ENCODE measurements at regions not wholly inside any gene's neighbourhood (a gene's known extent, or its start where the extent isn't known, plus 50 kb on each side); places are given as distances from the start of the nearest gene placed in this dataset.

- no peak for DNase-seq (ENCODE audit: low spot score)
Measured at GRCh38 chr6:144578385-144579350, 293.5 kb downstream of the UTRN start.

DNA sequence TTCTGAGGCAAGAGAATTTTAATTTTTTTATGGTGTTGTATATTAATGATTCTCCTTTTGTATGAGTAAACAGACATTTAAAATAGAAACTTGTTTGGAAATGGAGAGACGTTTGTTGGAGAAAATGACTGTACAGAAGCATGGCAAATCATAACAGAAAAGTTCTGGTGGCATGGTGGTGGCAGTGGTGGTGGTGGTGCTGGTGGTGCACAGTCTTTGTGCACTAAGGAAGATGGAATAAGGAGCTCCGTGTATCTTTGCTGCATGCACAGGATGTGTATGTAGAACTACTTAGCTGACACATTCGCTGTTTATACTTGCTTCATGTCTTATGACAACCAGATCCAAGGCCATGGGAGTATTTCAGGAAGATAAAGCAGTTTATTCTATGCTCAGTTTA is 294.9 kb downstream of the UTRN start:
- DNase-seq (ENCODE audit: low spot score): no peak

DNA sequence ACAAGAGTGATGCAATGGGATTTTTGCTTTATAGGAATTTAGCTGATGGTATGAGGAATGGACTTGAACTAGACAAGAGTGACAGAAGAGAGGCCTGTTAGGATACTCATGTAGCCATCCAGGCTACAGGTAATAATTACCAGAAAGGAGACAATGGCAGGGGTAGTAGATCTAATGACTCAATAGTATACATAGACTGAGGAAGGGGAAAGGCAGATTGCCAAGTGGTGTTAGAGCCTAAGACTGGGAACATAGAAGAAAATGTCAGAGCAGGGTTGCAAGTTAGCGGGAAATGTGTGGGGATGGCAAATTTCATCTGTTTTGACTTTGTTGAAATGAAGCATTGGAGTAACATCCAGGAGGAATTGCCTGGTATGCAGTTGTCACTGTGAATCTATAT is 295.6 kb downstream of the UTRN start:
- DNase-seq (ENCODE audit: low spot score): no peak

DNA sequence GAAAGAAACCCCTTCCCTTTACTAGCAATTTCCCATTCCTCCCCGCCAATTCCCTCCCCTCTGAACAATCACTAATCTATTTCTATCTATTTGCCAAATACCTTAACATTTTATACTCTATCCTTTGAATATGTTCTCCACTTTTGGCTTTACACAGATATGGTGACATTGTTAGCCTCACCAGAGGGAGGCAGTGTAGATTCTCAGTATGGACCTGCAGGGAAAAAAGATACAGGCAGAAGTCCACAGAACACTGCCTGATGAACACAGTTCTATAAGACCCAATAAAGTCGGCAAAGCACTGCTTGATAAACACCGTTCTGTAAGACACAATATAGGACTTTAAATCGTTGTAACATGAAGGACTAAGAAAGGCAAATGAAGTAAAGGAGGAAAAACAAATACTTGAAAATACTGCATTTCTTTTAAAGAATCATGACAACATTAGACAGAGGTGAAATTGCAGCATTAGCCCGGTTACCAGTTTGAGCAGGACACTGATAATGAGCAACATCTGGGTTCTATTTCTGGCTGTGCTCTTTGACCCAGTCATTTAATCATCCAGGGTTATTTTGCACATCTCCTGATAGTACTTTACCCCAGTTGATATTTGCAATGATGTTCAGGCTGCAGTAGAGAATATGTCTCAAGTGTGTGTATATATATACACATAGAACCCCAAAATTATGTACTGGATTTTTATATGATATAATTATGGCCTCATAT is 296.8 kb downstream of the UTRN start:
- DNase-seq (ENCODE audit: low spot score): peak; percentile 17

- peak; percentile 41 for DNase-seq (ENCODE audit: low spot score)
Measured at GRCh38 chr6:144582939-144583613, 297.9 kb downstream of the UTRN start.

- no peak for DNase-seq (ENCODE audit: low spot score)
Measured at GRCh38 chr6:144583614-144583954, 298.4 kb downstream of the UTRN start.

DNA sequence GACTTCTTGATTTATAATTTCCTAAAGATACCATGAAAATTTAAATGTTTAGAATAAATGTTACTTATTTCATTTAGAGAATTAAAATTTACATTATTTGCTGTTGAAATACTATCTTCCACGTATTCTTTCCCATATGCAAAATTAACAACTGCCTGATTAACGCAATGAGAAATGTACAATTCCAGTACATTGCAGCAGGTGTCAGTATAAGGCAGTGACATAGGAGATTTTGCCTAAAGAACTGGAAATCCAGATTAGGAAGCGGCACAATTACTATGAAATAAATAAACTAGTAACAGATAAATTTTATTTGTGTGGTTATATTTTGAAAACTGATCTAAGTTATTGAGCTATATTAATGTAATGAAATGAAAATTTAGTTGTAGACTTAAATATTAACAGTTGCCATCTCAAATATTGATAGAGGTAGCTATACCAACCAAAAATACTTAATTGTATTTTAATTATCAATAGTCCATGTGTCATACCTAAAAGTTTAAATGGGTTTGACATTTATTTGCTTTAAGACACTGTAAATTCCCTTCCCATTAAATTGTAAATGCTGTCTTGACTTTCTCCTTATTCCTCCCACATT is 300.2 kb downstream of the UTRN start:
- peak; percentile 18 for DNase-seq (ENCODE audit: low spot score)

DNA sequence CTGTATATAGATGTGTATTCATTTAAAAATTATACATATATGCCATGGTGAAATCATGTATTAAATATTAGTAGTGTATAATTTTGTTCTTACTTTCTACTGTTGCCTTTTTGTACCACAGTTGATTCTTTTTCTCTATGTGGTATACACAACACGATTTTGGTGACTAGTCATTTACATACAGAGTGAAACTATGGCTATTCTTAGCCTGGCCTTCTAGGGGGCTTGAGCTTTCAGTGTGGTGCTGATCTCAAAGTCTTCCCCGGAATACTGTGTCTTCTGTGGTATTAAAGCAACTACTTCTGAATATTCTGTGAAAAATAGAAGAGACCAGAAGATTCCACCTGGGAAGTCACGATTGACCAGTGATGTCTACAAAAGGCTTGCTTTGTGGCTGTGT is 301.9 kb downstream of the UTRN start:
- no peak for DNase-seq (ENCODE audit: low spot score)

DNA sequence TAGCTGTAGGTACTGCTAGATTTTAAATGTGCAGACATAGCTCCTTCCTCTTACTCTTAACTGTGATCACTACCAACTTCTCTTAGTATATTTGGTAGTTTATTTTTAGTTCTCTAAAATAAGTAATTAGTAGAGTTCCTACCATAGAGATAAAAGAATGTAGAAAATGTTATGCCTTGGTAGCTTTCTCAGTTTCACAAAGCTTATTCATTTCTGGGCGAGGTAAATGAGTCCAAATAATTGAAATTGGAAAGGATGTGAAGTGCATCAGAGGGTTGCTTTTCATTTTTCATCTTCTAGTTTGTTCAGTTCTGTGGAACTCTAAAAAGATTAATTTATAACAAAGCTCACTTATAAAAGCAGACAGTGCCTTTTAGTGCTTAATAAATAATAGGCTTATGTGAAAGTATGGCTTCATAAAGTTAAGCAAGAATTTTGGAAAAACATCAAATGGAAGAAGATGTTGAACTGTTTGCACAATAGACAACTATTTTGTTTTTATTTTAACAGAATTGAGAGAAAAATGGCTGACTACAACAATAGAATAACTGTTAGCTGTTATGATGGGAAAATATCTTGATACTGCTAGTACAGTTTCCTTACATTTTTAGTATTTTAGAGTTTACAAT is 303.7 kb downstream of the UTRN start:
- no peak for DNase-seq (ENCODE audit: low spot score)

- DNase-seq (ENCODE audit: low spot score): no peak
Measured at GRCh38 chr6:144590532-144590931, 305.4 kb downstream of the UTRN start.

DNA sequence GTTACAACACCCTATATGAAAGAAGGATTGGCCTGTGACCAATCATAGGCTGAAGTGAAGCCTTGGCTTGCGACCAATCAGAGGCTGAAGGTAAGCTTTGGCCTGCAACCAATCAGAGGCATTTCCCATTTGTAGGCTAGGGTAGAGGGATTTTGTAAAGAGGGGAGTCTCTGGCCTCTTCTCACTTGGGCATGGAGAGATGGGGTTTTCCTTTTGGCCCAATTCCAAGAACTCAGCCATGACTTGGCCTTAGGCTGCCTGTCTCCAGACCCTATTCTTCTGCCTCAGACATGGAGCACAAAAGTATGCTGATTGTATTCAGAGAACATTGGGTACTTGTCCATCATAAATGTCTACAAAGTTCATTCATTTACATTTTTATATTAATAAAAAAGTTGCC is 308.3 kb downstream of the UTRN start:
- no peak for DNase-seq (ENCODE audit: low spot score)

GRCh38 chr6:144594585-144594984 is 309.4 kb downstream of the UTRN start:
- DNase-seq (ENCODE audit: low spot score): no peak

DNA sequence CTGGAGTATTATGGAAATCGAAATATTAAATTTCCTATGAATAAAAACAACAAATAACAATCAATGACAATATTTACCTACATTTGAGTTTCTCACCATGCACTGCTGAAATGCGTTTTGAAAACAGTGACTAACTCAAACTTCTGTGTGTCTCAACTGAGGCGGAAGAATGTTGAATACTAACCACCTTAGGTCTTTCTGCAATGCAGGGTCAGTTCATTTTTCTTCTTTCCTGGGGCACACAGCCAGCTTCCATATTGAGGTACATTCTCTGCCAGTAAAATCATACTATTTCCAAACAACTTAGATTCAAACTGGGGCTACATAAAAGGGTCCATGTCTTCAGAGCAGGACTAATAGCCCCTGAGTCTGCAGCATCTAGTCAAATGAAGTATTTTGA is 310.1 kb downstream of the UTRN start:
- DNase-seq (ENCODE audit: low spot score): no peak

- DNase-seq (ENCODE audit: low spot score): no peak
Measured at GRCh38 chr6:144597511-144597910, 312.4 kb downstream of the UTRN start.

GRCh38 chr6:144599615-144600014 is 314.5 kb downstream of the UTRN start:
- DNase-seq (ENCODE audit: low spot score): no peak

GRCh38 chr6:144601221-144601620 is 316.1 kb downstream of the UTRN start:
- DNase-seq (ENCODE audit: low spot score): no peak

DNA sequence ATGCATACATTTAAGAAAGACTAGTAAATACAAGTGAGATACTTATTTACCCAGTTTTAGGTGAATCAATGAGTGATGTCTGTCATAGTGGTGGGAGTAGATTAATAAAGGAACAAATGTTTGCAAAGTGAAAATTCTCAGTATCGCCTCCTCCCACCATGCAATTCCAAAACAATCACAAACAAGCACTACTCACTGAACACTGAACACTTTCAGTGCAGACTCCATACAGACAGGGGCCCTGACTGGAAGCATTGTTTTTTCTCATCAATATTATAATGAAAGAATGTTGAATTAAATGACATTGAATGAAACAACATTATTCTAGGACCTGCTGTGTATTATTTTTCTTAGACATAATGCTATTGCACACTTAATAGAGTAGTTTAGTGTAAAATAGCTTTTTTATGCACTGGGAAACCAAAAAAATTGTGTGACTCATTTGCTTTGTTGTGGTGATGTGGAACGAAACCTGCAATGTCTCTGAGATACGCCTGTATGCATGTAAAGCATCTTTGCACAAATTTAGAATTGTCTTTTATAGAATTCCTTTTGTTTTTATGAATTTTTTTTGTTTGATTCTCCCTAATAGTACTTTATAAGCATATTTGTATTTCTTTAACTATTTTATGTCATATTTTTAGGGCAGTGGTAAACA is 317.5 kb downstream of the UTRN start:
- DNase-seq (ENCODE audit: low spot score): no peak

GRCh38 chr6:144606083-144606482 is 320.9 kb downstream of the UTRN start:
- no peak for DNase-seq (ENCODE audit: low spot score)

DNA sequence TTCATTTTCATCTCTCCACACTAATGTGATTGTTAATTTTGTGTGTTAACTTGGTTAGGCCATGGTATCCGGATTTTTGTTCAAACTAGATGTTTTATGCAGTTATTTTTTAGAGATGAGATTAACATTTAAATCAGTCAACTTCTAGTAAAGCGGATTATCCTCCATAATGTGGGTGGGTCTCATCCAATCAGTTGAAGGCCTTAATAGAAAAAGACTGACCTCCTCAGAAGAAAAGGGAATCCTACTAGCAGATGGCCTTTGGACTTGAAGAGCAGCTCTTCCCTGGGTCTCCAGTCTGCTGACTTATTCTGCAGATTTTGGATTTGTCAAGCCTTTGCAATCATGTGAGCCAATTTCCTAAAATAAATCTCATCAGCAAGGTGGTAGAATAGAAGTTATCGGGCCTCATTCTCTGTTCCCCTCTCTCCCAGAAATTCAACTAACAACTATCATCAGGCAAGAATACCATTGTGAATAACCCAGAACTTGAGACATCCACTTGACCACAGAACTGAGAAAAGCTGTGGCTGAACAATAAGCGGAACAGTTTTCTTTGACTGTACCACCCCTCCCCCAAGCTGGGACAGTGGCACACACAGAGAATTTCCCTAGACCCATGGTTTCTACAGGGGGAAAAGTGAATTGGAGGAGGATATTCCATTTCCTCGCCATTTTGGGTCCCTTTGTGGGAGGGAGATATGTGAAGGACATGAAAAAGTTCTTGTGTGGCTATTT is 323.0 kb downstream of the UTRN start:
- DNase-seq (ENCODE audit: low spot score): no peak

DNA sequence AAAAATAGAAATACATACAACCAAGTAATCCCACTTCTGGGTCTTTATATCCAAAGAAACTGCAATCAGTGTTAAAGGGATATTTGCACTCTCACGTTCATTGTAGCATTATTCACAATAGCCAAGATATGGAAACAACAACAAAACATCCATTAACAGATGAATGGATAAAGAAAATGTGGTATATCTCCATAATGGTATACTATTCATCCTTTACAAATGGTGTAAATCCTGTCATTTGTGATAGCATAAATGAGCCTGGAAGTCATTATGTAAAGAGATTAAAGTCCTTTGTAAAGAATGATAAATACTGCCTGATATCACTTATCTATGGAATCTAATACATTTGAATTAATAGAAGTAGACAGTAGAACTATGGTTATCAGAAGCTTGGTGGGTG is 327.7 kb downstream of the UTRN start:
- no peak for DNase-seq (ENCODE audit: low spot score)

DNA sequence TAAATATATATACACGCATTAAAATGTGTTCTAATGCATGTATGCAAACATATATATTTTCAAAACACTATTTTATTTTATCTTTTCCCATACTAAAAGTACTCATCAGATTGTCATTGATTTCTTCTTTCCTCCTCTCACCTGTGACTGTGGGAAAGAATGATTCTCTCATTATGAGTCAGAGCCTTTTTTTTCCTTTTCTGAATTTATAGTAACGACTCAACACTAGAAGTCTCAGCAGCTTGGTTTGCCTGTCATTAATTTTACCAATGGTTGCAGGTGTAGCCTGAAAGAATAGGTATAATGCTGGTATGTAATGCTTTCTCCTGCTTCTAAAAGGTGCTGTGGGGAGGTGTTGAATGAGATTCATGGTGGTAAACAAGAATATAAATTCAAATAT is 328.7 kb downstream of the UTRN start:
- DNase-seq (ENCODE audit: low spot score): no peak

Data from D341Med (cell line).